ENCODE measurements at regions not wholly inside any gene's neighbourhood (a gene's known extent, or its start where the extent isn't known, plus 50 kb on each side); places are given as distances from the start of the nearest gene placed in this dataset.

DNA sequence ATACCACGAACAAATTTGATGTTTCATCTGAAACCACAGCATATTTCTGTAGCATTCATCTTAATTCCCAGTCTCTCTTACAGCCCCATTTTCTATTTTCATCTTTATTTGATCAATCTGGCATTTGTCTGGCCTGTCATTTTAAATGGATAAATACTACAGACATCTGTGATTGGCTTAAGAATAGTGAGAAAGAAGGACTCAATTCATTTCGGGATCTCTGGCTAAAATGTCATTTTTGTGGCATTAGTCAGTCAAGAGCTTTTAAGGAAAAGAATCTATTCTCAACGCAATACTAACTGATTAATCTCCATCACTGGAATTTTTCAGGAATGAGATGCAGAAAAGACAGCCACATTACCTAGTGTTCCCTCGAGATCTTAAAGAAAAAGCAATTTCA lies 585.9 kb downstream of the IRS1 start:
- TF ChIP-seq, protein P1, sequence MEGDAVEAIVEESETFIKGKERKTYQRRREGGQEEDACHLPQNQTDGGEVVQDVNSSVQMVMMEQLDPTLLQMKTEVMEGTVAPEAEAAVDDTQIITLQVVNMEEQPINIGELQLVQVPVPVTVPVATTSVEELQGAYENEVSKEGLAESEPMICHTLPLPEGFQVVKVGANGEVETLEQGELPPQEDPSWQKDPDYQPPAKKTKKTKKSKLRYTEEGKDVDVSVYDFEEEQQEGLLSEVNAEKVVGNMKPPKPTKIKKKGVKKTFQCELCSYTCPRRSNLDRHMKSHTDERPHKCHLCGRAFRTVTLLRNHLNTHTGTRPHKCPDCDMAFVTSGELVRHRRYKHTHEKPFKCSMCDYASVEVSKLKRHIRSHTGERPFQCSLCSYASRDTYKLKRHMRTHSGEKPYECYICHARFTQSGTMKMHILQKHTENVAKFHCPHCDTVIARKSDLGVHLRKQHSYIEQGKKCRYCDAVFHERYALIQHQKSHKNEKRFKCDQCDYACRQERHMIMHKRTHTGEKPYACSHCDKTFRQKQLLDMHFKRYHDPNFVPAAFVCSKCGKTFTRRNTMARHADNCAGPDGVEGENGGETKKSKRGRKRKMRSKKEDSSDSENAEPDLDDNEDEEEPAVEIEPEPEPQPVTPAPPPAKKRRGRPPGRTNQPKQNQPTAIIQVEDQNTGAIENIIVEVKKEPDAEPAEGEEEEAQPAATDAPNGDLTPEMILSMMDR (IDR thresholded peaks at IDR 0.05), result no peak
- no peak for TF ChIP-seq POLR2A (IDR thresholded peaks at IDR 0.05)
